Hematopoietic multipotent progenitor cell (in vitro differentiated cells): ENCODE measurements at regions not wholly inside any gene's neighbourhood (a gene's known extent, or its start where the extent isn't known, plus 50 kb on each side); places are given as distances from the start of the nearest gene placed in this dataset.
"Not testable (repeated sequence)": the region's sequence is repeated elsewhere in the genome, so short reads cannot be mapped to it uniquely, and the experiment has no call there.

ENCODE experiments used
- DNase-seq, 3 donors: peaks; one replicate each; pipeline ENCODE4 v3.0.0-alpha.2; 2011 to 2015; ENCODE audit warnings: low read depth in 2 of 3, low spot score in 2 of 3

- DNase-seq: no peak
These were observed 155.8 kb downstream of the URI1 start for GRCh38 chr19:30097746-30098280.

- no peak for DNase-seq
These were observed 160.2 kb downstream of the URI1 start for GRCh38 chr19:30102239-30102638.

GRCh38 chr19:30102666-30103065 lies 160.6 kb downstream of the URI1 start:
- no peak for DNase-seq

- no peak for DNase-seq
These were observed 161.9 kb downstream of the URI1 start for GRCh38 chr19:30103981-30104380.

GRCh38 chr19:30105316-30105715 lies 163.3 kb downstream of the URI1 start:
- DNase-seq: no peak

- DNase-seq: no peak
These were observed 163.7 kb downstream of the URI1 start for GRCh38 chr19:30105727-30106126.

- DNase-seq: no peak
These were observed 164.5 kb downstream of the URI1 start for GRCh38 chr19:30106417-30107095.

- DNase-seq: no peak
These were observed 165.2 kb downstream of the URI1 start for GRCh38 chr19:30107251-30107650.

- no peak for DNase-seq
These were observed 167.5 kb downstream of the URI1 start for GRCh38 chr19:30109565-30109964.

- DNase-seq: no peak
These were observed 169.2 kb downstream of the URI1 start for GRCh38 chr19:30111021-30111855.

- DNase-seq: no peak
These were observed 170.1 kb downstream of the URI1 start for GRCh38 chr19:30112171-30112570.

- no peak for DNase-seq
These were observed 170.6 kb downstream of the URI1 start for GRCh38 chr19:30112666-30113065.

GRCh38 chr19:30113186-30113585 lies 171.1 kb downstream of the URI1 start:
- no peak for DNase-seq

- DNase-seq: not testable (repeated sequence)
These were observed 172.1 kb downstream of the URI1 start for GRCh38 chr19:30114095-30114494.

GRCh38 chr19:30115947-30116346 lies 173.9 kb downstream of the URI1 start:
- DNase-seq: no peak

- no peak for DNase-seq
These were observed 174.5 kb downstream of the URI1 start for GRCh38 chr19:30116530-30116929.

- no peak for DNase-seq
These were observed 175.0 kb downstream of the URI1 start for GRCh38 chr19:30116984-30117555.

- DNase-seq: no peak
These were observed 175.7 kb downstream of the URI1 start for GRCh38 chr19:30117636-30118145.

- no peak for DNase-seq
These were observed 176.2 kb downstream of the URI1 start for GRCh38 chr19:30118221-30118620.

- no peak for DNase-seq
These were observed 176.7 kb downstream of the URI1 start for GRCh38 chr19:30118760-30119159.

- no peak for DNase-seq
These were observed 177.3 kb downstream of the URI1 start for GRCh38 chr19:30119180-30119908.
